GM12874 (cell line): ENCODE measurements at regions not wholly inside any gene's neighbourhood (a gene's known extent, or its start where the extent isn't known, plus 50 kb on each side); places are given as distances from the start of the nearest gene placed in this dataset.

Source experiments
- TF ChIP-seq, protein P1 (sequence below): IDR thresholded peaks from 2 replicates; pipeline ENCODE4 v1.5.1; 2011; ENCODE audit warnings: low read depth, mild to moderate bottlenecking, control low read depth, low read length, moderate library complexity; ENCODE audit not compliant: insufficient read depth

GRCh38 chr5:13472842-13473241 is 471.6 kb downstream of the DNAH5 start:
- TF ChIP-seq, protein P1, sequence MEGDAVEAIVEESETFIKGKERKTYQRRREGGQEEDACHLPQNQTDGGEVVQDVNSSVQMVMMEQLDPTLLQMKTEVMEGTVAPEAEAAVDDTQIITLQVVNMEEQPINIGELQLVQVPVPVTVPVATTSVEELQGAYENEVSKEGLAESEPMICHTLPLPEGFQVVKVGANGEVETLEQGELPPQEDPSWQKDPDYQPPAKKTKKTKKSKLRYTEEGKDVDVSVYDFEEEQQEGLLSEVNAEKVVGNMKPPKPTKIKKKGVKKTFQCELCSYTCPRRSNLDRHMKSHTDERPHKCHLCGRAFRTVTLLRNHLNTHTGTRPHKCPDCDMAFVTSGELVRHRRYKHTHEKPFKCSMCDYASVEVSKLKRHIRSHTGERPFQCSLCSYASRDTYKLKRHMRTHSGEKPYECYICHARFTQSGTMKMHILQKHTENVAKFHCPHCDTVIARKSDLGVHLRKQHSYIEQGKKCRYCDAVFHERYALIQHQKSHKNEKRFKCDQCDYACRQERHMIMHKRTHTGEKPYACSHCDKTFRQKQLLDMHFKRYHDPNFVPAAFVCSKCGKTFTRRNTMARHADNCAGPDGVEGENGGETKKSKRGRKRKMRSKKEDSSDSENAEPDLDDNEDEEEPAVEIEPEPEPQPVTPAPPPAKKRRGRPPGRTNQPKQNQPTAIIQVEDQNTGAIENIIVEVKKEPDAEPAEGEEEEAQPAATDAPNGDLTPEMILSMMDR = no peak

GRCh38 chr5:13470975-13471374 is 473.5 kb downstream of the DNAH5 start:
- TF ChIP-seq, protein P1 = no peak

DNA sequence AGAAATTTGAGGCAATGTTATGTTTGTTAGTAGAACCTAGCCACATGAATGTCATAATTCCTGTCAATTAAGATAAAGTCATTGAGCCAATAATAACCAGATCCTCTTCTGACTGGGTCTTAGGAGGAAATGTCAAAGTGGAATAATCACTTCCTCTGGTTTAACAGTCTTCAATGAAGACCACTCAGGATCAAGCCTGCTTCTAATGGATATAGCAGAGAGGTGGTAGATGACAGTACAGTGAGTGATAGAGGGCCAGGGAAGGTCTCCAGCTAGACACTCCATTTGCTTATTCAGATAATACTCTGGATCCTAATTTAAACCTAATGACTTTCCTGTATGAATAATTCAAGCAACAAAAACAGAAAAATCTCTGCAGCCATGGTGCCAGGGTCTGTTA is 474.2 kb downstream of the DNAH5 start:
- TF ChIP-seq, protein P1 = no peak

DNA sequence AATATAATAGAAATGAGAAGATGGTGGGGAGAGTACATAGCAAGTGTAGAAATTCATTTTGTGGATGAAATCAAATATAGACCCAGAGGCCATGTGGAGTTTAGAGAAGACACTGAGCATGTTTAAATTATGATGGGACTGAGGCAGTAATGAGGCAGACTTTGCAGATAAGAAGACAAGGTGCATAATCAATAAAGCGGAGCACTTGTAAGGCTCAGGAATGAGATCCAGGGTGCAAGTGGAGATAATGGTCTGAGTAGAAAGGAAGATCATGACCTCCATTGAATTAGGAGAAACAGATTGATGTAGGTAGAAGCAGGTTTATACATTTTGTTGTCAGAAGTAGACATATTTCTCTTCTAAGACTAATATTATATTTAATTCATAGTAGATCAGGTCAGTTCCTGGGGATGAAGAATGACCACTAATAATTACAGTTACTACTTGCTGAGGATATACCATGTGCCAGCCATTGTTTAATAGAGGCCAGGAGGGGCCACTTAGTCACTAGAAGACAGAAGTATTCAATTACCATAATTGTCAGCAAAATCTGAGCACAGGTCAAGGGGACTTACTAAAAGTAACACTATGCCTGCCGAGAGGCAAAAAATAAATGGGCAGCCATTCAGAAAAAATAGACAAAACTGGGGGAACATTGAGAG is 479.8 kb downstream of the DNAH5 start:
- TF ChIP-seq, protein P1 = no peak

GRCh38 chr5:13460587-13460986 is 483.9 kb downstream of the DNAH5 start:
- TF ChIP-seq, protein P1 = no peak

- TF ChIP-seq, protein P1 = no peak
Observed at GRCh38 chr5:13454050-13454449, 490.4 kb downstream of the DNAH5 start.

GRCh38 chr5:13448843-13449242 is 495.6 kb downstream of the DNAH5 start:
- TF ChIP-seq, protein P1 = no peak

DNA sequence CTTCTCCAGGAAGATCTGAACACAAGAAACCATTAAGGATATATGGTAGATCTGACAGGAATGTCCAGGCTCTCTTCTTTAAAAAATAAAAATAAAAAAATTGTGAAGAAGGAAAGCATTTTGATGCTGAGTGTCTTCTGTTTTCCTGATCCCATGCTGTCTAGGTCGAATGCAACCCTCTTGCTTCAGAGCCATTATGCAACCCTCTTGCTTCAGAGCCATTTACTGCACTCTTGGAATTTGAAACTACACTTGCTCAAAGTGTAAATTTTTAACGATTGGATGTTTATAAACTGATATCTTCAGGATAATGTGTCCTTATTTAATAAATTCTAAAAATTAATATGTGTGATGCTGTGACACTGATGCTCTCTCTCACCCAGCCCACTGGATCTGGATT is 505.1 kb downstream of the DNAH5 start:
- TF ChIP-seq, protein P1 = no peak
